Stimulated activated CD8-positive, alpha-beta memory T cell treated with anti-CD3 and anti-CD28 coated beads, Interleukin-15, amount 100 ng/mL, for 24 hours (primary cell): ENCODE measurements at regions not wholly inside any gene's neighbourhood (a gene's known extent, or its start where the extent isn't known, plus 50 kb on each side); places are given as distances from the start of the nearest gene placed in this dataset.

Source experiments
- DNase-seq: peaks from one replicate; pipeline ENCODE4 v3.0.0-alpha.2; 2020; ENCODE audit warnings: low read depth

GRCh38 chr7:131897016-131897789, 340.8 kb upstream of the PODXL start:
- no peak for DNase-seq

- no peak for DNase-seq
These were observed 339.9 kb upstream of the PODXL start for GRCh38 chr7:131896165-131896863.

- DNase-seq = no peak
These were observed 339.2 kb upstream of the PODXL start for GRCh38 chr7:131895541-131896164.

GRCh38 chr7:131893631-131894340, 337.4 kb upstream of the PODXL start:
- no peak for DNase-seq

- DNase-seq = no peak
These were observed 333.7 kb upstream of the PODXL start for GRCh38 chr7:131890176-131890575.

GRCh38 chr7:131889572-131890150, 333.2 kb upstream of the PODXL start:
- DNase-seq = no peak

- no peak for DNase-seq
These were observed 327.3 kb upstream of the PODXL start for GRCh38 chr7:131883769-131884168.

- no peak for DNase-seq
These were observed 326.8 kb upstream of the PODXL start for GRCh38 chr7:131883196-131883595.

- DNase-seq = no peak
These were observed 325.9 kb upstream of the PODXL start for GRCh38 chr7:131882321-131882720.

- no peak for DNase-seq
These were observed 323.6 kb upstream of the PODXL start for GRCh38 chr7:131880078-131880477.

GRCh38 chr7:131879424-131879823, 323.0 kb upstream of the PODXL start:
- DNase-seq = no peak

GRCh38 chr7:131878777-131879176, 322.3 kb upstream of the PODXL start:
- no peak for DNase-seq

GRCh38 chr7:131873581-131873980, 317.2 kb upstream of the PODXL start:
- DNase-seq = no peak

- DNase-seq = no peak
These were observed 313.6 kb upstream of the PODXL start for GRCh38 chr7:131869986-131870385.

GRCh38 chr7:131869169-131869844, 312.9 kb upstream of the PODXL start:
- DNase-seq = no peak

GRCh38 chr7:131867461-131867860, 311.0 kb upstream of the PODXL start:
- DNase-seq = no peak

GRCh38 chr7:131865911-131866310, 309.5 kb upstream of the PODXL start:
- no peak for DNase-seq

- DNase-seq = no peak
These were observed 305.4 kb upstream of the PODXL start for GRCh38 chr7:131861620-131862346.

GRCh38 chr7:131859147-131859821, 302.9 kb upstream of the PODXL start:
- DNase-seq = peak; percentile 11

- no peak for DNase-seq
These were observed 302.2 kb upstream of the PODXL start for GRCh38 chr7:131858611-131859010.
